HepG2 (cell line): ENCODE measurements at regions not wholly inside any gene's neighbourhood (a gene's known extent, or its start where the extent isn't known, plus 50 kb on each side); places are given as distances from the start of the nearest gene placed in this dataset.

ENCODE experiments used
- CENPT ChIP-seq: sonication (generic); formaldehyde crosslinking; IDR thresholded peaks from 2 replicates; pipeline ENCODE4 v1.8.0; 2022; ENCODE audit warnings: low read depth, mild to moderate bottlenecking, moderate library complexity, missing genetic modification reagents
- GATA4 ChIP-seq: sonication (generic); IDR thresholded peaks from 2 replicates; pipeline ENCODE4 v1.6.1; 2016; ENCODE audit warnings: antibody characterized with exemption, low read depth, borderline replicate concordance
- NFKBIZ ChIP-seq: IDR thresholded peaks from 2 replicates; pipeline ENCODE4 v1.6.1; 2018; ENCODE audit warnings: missing genetic modification reagents, missing compliant biosample characterization
- NR2F1 ChIP-seq, 2 experiments: fragments of 450-650 bp in 1 of 2; formaldehyde crosslinking in 1 of 2; IDR thresholded peaks; 2 replicates each; pipeline versions ENCODE4 v1.5.0 to v1.6.1; 2016 to 2020; ENCODE audit warnings: mild to moderate bottlenecking in 1 of 2, missing compliant biosample characterization in 1 of 2, missing genetic modification reagents in 1 of 2, moderate library complexity in 1 of 2
- RELA ChIP-seq: sonication (generic); formaldehyde crosslinking; IDR thresholded peaks from 2 replicates; pipeline ENCODE4 v1.4.0; 2020; ENCODE audit warnings: missing genetic modification reagents
- RORA ChIP-seq: sonication (generic); formaldehyde crosslinking; IDR thresholded peaks from 2 replicates; pipeline ENCODE4 v1.5.0; 2020; ENCODE audit warnings: mild to moderate bottlenecking, missing genetic modification reagents, moderate library complexity
- SIN3A ChIP-seq: IDR thresholded peaks from 2 replicates; pipeline ENCODE4 v1.6.1; 2011; ENCODE audit warnings: low read depth, mild to moderate bottlenecking, control low read depth, low read length, borderline replicate concordance
- SIX4 ChIP-seq: sonication (generic); formaldehyde crosslinking; IDR thresholded peaks from 2 replicates; pipeline ENCODE4 v1.4.0; 2020; ENCODE audit warnings: missing genetic modification reagents
- SYNCRIP ChIP-seq: fragments of 200-400 bp; formaldehyde crosslinking; IDR thresholded peaks from 2 replicates; pipeline ENCODE4 v1.6.1; 2018; ENCODE audit warnings: mild to moderate bottlenecking, low read depth, low read length; ENCODE audit not compliant: insufficient read depth
- ZNF205 ChIP-seq: IDR thresholded peaks from 2 replicates; pipeline ENCODE4 v1.6.1; 2018; ENCODE audit warnings: missing biosample characterization, missing genetic modification reagents
- TF ChIP-seq, protein P1 (sequence below): sonication (generic); formaldehyde crosslinking; IDR thresholded peaks from 2 replicates; pipeline ENCODE4 v1.5.0; 2020; ENCODE audit warnings: mild to moderate bottlenecking, missing genetic modification reagents
- TF ChIP-seq, protein P2 (sequence below): sonication (generic); formaldehyde crosslinking; IDR thresholded peaks from 2 replicates; pipeline ENCODE4 v1.8.1; 2022; ENCODE audit warnings: low read depth, mild to moderate bottlenecking, missing genetic modification reagents
- TF ChIP-seq, protein P3 (sequence below): IDR thresholded peaks from 2 replicates; pipeline ENCODE4 v1.6.1; 2012; ENCODE audit warnings: low read length, improper control_type of control experiment
- TF ChIP-seq, protein P4 (sequence below), 2 experiments: IDR thresholded peaks; 2 replicates each; pipeline ENCODE4 v1.6.1; 2011 to 2012; ENCODE audit warnings: low read length in 2 of 2, borderline replicate concordance in 1 of 2, low read depth in 1 of 2, mild to moderate bottlenecking in 1 of 2, moderate library complexity in 1 of 2

DNA sequence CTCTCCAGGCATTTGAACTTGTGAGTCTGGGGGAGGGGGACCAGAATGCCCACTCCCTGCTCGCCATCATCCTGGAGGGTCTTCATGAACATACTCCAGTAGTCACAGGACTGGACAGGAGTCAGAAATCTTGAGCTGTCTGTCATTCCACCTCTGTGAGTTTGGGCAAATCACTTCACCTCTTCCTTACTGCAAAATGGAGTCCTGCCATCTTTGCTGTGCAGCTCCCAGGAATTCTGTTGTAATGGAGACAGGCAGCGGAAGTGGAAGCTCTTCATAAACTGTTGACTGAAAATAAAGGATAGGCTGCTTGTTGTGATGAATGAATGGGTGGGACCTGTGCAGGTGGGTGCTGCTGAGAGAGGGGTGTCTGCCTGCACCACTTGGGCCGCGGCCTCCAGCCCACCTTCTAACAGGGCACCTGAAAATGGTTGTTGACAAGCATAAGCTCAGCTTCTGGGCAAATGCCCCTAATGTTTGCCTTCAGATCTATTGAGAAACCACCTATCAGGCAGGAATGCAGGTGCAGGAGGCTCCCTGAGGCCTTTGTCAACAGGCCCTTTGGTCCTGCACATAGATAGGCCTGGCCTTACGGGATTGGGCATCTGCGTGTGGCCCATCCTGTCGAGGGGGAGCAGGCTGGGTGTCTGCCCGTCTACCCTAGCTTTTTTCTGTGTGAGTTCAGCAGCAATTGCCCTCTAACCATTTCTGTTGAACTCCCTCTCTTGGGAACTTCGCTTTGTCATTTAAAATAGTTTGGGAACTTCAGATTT is 321.0 kb downstream of the RPS6KC1 start (continued):
- TF ChIP-seq, protein P1, sequence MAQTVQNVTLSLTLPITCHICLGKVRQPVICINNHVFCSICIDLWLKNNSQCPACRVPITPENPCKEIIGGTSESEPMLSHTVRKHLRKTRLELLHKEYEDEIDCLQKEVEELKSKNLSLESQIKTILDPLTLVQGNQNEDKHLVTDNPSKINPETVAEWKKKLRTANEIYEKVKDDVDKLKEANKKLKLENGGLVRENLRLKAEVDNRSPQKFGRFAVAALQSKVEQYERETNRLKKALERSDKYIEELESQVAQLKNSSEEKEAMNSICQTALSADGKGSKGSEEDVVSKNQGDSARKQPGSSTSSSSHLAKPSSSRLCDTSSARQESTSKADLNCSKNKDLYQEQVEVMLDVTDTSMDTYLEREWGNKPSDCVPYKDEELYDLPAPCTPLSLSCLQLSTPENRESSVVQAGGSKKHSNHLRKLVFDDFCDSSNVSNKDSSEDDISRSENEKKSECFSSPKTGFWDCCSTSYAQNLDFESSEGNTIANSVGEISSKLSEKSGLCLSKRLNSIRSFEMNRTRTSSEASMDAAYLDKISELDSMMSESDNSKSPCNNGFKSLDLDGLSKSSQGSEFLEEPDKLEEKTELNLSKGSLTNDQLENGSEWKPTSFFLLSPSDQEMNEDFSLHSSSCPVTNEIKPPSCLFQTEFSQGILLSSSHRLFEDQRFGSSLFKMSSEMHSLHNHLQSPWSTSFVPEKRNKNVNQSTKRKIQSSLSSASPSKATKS = no peak
- TF ChIP-seq SIN3A (no peak), SYNCRIP (no peak), SIX4 (CRISPR knock-in tag) (peak; percentile 83; the same call in 1 of the 2 replicates), RELA (CRISPR knock-in tag) (peak; percentile 96), CENPT (CRISPR knock-in tag) (no peak), RORA (CRISPR knock-in tag) (peak; percentile 74; the same call in 1 of the 2 replicates), GATA4 (peak; percentile 99), NR2F1 (CRISPR knock-in tag; IDR thresholded peaks at IDR 0.05) (peak; percentile 12 to 70), ZNF205 (CRISPR knock-in tag) (peak; percentile 95), NFKBIZ (CRISPR knock-in tag) (peak; percentile 97)
- TF ChIP-seq, protein P2, sequence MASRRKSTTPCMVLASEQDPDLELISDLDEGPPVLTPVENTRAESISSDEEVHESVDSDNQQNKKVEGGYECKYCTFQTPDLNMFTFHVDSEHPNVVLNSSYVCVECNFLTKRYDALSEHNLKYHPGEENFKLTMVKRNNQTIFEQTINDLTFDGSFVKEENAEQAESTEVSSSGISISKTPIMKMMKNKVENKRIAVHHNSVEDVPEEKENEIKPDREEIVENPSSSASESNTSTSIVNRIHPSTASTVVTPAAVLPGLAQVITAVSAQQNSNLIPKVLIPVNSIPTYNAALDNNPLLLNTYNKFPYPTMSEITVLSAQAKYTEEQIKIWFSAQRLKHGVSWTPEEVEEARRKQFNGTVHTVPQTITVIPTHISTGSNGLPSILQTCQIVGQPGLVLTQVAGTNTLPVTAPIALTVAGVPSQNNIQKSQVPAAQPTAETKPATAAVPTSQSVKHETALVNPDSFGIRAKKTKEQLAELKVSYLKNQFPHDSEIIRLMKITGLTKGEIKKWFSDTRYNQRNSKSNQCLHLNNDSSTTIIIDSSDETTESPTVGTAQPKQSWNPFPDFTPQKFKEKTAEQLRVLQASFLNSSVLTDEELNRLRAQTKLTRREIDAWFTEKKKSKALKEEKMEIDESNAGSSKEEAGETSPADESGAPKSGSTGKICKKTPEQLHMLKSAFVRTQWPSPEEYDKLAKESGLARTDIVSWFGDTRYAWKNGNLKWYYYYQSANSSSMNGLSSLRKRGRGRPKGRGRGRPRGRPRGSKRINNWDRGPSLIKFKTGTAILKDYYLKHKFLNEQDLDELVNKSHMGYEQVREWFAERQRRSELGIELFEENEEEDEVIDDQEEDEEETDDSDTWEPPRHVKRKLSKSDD = peak; percentile 84
- TF ChIP-seq, protein P3, sequence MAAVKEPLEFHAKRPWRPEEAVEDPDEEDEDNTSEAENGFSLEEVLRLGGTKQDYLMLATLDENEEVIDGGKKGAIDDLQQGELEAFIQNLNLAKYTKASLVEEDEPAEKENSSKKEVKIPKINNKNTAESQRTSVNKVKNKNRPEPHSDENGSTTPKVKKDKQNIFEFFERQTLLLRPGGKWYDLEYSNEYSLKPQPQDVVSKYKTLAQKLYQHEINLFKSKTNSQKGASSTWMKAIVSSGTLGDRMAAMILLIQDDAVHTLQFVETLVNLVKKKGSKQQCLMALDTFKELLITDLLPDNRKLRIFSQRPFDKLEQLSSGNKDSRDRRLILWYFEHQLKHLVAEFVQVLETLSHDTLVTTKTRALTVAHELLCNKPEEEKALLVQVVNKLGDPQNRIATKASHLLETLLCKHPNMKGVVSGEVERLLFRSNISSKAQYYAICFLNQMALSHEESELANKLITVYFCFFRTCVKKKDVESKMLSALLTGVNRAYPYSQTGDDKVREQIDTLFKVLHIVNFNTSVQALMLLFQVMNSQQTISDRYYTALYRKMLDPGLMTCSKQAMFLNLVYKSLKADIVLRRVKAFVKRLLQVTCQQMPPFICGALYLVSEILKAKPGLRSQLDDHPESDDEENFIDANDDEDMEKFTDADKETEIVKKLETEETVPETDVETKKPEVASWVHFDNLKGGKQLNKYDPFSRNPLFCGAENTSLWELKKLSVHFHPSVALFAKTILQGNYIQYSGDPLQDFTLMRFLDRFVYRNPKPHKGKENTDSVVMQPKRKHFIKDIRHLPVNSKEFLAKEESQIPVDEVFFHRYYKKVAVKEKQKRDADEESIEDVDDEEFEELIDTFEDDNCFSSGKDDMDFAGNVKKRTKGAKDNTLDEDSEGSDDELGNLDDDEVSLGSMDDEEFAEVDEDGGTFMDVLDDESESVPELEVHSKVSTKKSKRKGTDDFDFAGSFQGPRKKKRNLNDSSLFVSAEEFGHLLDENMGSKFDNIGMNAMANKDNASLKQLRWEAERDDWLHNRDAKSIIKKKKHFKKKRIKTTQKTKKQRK = no peak
- TF ChIP-seq, protein P4, sequence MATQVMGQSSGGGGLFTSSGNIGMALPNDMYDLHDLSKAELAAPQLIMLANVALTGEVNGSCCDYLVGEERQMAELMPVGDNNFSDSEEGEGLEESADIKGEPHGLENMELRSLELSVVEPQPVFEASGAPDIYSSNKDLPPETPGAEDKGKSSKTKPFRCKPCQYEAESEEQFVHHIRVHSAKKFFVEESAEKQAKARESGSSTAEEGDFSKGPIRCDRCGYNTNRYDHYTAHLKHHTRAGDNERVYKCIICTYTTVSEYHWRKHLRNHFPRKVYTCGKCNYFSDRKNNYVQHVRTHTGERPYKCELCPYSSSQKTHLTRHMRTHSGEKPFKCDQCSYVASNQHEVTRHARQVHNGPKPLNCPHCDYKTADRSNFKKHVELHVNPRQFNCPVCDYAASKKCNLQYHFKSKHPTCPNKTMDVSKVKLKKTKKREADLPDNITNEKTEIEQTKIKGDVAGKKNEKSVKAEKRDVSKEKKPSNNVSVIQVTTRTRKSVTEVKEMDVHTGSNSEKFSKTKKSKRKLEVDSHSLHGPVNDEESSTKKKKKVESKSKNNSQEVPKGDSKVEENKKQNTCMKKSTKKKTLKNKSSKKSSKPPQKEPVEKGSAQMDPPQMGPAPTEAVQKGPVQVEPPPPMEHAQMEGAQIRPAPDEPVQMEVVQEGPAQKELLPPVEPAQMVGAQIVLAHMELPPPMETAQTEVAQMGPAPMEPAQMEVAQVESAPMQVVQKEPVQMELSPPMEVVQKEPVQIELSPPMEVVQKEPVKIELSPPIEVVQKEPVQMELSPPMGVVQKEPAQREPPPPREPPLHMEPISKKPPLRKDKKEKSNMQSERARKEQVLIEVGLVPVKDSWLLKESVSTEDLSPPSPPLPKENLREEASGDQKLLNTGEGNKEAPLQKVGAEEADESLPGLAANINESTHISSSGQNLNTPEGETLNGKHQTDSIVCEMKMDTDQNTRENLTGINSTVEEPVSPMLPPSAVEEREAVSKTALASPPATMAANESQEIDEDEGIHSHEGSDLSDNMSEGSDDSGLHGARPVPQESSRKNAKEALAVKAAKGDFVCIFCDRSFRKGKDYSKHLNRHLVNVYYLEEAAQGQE (IDR thresholded peaks at IDR 0.05; ENCODE audit: borderline replicate concordance in 1 of 2, low read depth in 1 of 2, low read length in 2 of 2) = peak in 1 of 2 experiments; percentile 78; a peak in 2 of 4 replicates
